ENCODE measurements at regions not wholly inside any gene's neighbourhood (a gene's known extent, or its start where the extent isn't known, plus 50 kb on each side); places are given as distances from the start of the nearest gene placed in this dataset.

DNA sequence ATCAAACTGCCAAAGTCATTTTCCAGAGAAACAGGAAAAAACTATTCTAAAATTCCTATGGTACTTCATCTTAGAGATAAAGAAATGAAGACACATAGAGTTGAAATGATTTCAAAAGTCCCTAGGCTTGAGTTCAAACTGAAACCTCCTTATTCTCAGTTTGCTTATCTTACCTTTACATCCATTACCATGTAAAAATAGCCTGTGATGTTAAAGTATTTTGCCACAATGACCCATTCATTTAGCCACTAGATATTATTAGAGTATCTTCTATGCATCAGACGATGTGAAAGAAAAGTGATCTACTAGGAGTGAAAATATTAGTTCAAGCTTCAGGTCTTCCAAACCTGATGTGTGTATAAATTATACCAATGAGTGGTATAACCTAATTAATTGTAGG is 55.1 kb upstream of the TTC14 start:
- no peaks in the 10 kb centered on the region for H3K4me1 Mint-ChIP-seq (ENCODE audit: low read depth, unreplicated experiment)
- ChIA-PET CTCF (no interaction called here), POLR2A (no interaction called here)
- H3K27ac Mint-ChIP-seq (ENCODE audit: unreplicated experiment), result no peak overlapping the region
- no TSS peak for BruUV-seq (replicated peaks)
- Histone ChIP-seq H3K9me3 (no peaks in the 10 kb centered on the region), H3K27me3 (replicated peaks; ENCODE audit: control insufficient read depth, insufficient read depth, low read length) (no peaks in the 10 kb centered on the region), H3K4me3 (ENCODE audit: low read depth, low read length) (no peak overlapping the region), H3K36me3 (ENCODE audit: control insufficient read depth, insufficient read depth, low read length) (no peaks in the 10 kb centered on the region), H3K4me1 (no peaks in the 10 kb centered on the region)
- no peaks in the 10 kb centered on the region for H3K27me3 Mint-ChIP-seq (ENCODE audit: insufficient read depth, unreplicated experiment)
- no peaks in the 10 kb centered on the region for H3K9me3 Mint-ChIP-seq (ENCODE audit: unreplicated experiment)
- no peaks in the 10 kb centered on the region for H3K36me3 Mint-ChIP-seq (ENCODE audit: insufficient read depth, unreplicated experiment)
- H3K4me3 Mint-ChIP-seq (ENCODE audit: unreplicated experiment), result no peak overlapping the region
- TF ChIP-seq, protein P1, sequence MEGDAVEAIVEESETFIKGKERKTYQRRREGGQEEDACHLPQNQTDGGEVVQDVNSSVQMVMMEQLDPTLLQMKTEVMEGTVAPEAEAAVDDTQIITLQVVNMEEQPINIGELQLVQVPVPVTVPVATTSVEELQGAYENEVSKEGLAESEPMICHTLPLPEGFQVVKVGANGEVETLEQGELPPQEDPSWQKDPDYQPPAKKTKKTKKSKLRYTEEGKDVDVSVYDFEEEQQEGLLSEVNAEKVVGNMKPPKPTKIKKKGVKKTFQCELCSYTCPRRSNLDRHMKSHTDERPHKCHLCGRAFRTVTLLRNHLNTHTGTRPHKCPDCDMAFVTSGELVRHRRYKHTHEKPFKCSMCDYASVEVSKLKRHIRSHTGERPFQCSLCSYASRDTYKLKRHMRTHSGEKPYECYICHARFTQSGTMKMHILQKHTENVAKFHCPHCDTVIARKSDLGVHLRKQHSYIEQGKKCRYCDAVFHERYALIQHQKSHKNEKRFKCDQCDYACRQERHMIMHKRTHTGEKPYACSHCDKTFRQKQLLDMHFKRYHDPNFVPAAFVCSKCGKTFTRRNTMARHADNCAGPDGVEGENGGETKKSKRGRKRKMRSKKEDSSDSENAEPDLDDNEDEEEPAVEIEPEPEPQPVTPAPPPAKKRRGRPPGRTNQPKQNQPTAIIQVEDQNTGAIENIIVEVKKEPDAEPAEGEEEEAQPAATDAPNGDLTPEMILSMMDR (IDR thresholded peaks at IDR 0.05; ENCODE audit: insufficient read depth in 1 of 2, low read depth in 1 of 2, low read length in 1 of 2, severe bottlenecking in 1 of 2, unreplicated experiment in 1 of 2), result no peak
- no peak for DNase-seq
- intact Hi-C loops (cut with micrococcal nuclease; ENCODE audit: unreplicated experiment), result no loop called here

DNA sequence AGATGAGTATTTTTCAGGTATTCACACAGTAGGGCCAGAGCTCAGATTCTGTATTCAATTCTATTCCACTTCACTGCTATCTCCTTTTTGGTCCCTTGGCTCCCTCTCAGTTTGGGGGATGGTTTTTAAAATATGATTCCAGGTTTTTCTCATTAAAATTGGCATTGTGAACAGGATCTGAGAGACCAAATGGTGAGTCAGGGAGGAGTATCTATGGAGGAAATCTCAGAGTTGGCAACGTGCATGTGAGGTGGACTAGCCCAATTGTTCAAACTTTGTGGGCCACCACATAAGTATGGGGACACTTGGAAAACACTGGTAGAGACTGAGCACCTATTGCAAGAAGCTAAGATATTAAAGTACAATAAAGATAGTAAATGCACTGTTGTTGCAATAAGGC is 53.9 kb upstream of the TTC14 start:
- Histone ChIP-seq H3K36me3 (ENCODE audit: control insufficient read depth, insufficient read depth, low read length) (no peaks in the 10 kb centered on the region), H3K9me3 (no peaks in the 10 kb centered on the region), H3K27me3 (replicated peaks; ENCODE audit: control insufficient read depth, insufficient read depth, low read length) (no peaks in the 10 kb centered on the region), H3K4me1 (no peaks in the 10 kb centered on the region), H3K4me3 (ENCODE audit: low read depth, low read length) (no peak overlapping the region)
- DNase-seq, result no peak
- no peak overlapping the region for H3K4me3 Mint-ChIP-seq (ENCODE audit: unreplicated experiment)
- no peaks in the 10 kb centered on the region for H3K9me3 Mint-ChIP-seq (ENCODE audit: unreplicated experiment)
- intact Hi-C loops (cut with micrococcal nuclease; ENCODE audit: unreplicated experiment), result no loop called here
- ChIA-PET CTCF (no interaction called here), POLR2A (no interaction called here)
- H3K4me1 Mint-ChIP-seq (ENCODE audit: low read depth, unreplicated experiment), result no peaks in the 10 kb centered on the region
- no peak overlapping the region for H3K27ac Mint-ChIP-seq (ENCODE audit: unreplicated experiment)
- H3K27me3 Mint-ChIP-seq (ENCODE audit: insufficient read depth, unreplicated experiment), result no peaks in the 10 kb centered on the region
- TF ChIP-seq, protein P1 (IDR thresholded peaks at IDR 0.05; ENCODE audit: insufficient read depth in 1 of 2, low read depth in 1 of 2, low read length in 1 of 2, severe bottlenecking in 1 of 2, unreplicated experiment in 1 of 2), result no peak
- no peaks in the 10 kb centered on the region for H3K36me3 Mint-ChIP-seq (ENCODE audit: insufficient read depth, unreplicated experiment)
- BruUV-seq (replicated peaks), result no TSS peak

Measured in Caco-2 (cell line).